SH-SY5Y (cell line): ENCODE measurements at regions not wholly inside any gene's neighbourhood (a gene's known extent, or its start where the extent isn't known, plus 50 kb on each side); places are given as distances from the start of the nearest gene placed in this dataset.

Experiments
- GATA2 ChIP-seq: IDR thresholded peaks from 2 replicates; pipeline ENCODE4 v1.6.1; 2011; ENCODE audit warnings: mild to moderate bottlenecking, low read depth, low read length
- GATA3 ChIP-seq: IDR thresholded peaks from 2 replicates; pipeline ENCODE4 v1.6.1; 2011; ENCODE audit warnings: low read depth, mild to moderate bottlenecking, low read length, moderate library complexity

GRCh38 chr10:21010615-21011014, 113.5 kb upstream of the NEBL start:
- TF ChIP-seq GATA2 = no peak
- TF ChIP-seq GATA3 = no peak
